ENCODE measurements at regions not wholly inside any gene's neighbourhood (a gene's known extent, or its start where the extent isn't known, plus 50 kb on each side); places are given as distances from the start of the nearest gene placed in this dataset.

DNA sequence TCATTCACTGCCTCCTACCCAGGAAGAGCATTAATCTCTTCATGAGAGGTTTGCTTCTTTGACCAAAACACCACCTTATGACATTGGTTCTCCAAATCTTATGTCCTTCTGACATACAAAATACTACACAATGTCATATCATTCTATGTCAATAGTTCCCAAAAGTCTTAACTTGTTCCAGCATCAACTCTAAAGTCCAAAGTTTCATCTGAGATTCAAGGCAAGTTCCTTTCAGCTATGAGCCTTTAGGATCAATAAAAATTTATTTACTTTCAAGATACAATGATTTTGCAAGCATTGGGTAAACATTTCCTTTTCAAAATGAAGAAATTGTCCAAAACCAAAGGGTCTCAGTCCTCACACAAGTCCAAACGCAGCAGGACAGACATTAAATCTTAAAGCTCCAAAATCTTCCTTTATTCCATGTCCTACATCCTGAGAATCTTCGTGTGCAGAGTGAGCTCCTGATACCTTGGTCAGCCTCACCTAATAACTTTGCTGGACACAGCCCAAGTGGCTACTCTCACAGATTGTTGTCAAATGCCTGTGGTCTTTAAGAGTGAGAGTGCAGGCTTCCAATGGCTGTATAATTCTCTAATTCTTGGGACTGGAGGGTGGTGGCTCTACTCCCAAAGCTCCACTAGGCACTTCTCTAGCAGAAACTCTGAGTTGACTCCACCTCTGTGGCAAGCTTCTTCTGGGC lies 1668.2 kb downstream of the HACE1 start:
- no peak for TF ChIP-seq CTCF (IDR thresholded peaks at IDR 0.05; ENCODE audit: low read length)
- no peak for TF ChIP-seq EZH2 (IDR thresholded peaks at IDR 0.05; ENCODE audit: borderline replicate concordance, low read length)

All from OCI-LY1 (cell line).